ENCODE measurements at regions not wholly inside any gene's neighbourhood (a gene's known extent, or its start where the extent isn't known, plus 50 kb on each side); places are given as distances from the start of the nearest gene placed in this dataset.

GRCh38 chr15:87675271-87675670, 581.3 kb downstream of the NTRK3 start:
- Histone ChIP-seq H4K91ac (ENCODE audit: insufficient read depth, low read depth, low read length) (no peak overlapping the region), H3K9me3 (ENCODE audit: control insufficient read depth, insufficient read depth, low read length) (no peaks in the 10 kb centered on the region), H3K14ac (replicated peaks; ENCODE audit: low read depth, low read length) (no peak overlapping the region), H2BK20ac (ENCODE audit: low read depth, low read length) (no peak overlapping the region), H2BK120ac (ENCODE audit: low read depth, low read length) (no peak overlapping the region), H4K5ac (ENCODE audit: low read depth, low read length) (no peak overlapping the region), H2BK15ac (ENCODE audit: low read depth, low read length) (no peak overlapping the region), H3K9me1 (ENCODE audit: insufficient read depth, low read length) (no peaks in the 10 kb centered on the region), H3K4ac (ENCODE audit: low read depth, low read length) (no peak overlapping the region), H3K56ac (ENCODE audit: extremely low read depth, insufficient read depth, low read length) (no peak overlapping the region), H3K18ac (ENCODE audit: low read depth, low read length) (no peak overlapping the region), H2AK9ac (replicated peaks; ENCODE audit: low read depth, low read length, poor library complexity) (no peak overlapping the region), H2AFZ (replicated peaks; ENCODE audit: low read length, poor library complexity) (no peak overlapping the region), H3K9ac (ENCODE audit: low read depth, low read length) (no peak overlapping the region), H3K27me3 (ENCODE audit: control insufficient read depth, insufficient read depth, low read length) (no peaks in the 10 kb centered on the region), H3K4me1 (ENCODE audit: control insufficient read depth, insufficient read depth, low read length) (no peaks in the 10 kb centered on the region), H4K20me1 (ENCODE audit: insufficient read depth, low read length) (no peaks in the 10 kb centered on the region), H4K8ac (ENCODE audit: low read depth in 2 of 2, low read length in 2 of 2) (no peak overlapping the region), H3K23ac (ENCODE audit: low read depth, low read length) (no peak overlapping the region), H2BK5ac (ENCODE audit: low read depth, low read length, poor library complexity, severe bottlenecking) (no peak overlapping the region), H3K36me3 (ENCODE audit: control insufficient read depth, insufficient read depth, low read length) (no peaks in the 10 kb centered on the region), H2AK5ac (ENCODE audit: low read depth, low read length) (no peak overlapping the region), H3K79me1 (ENCODE audit: low read depth in 1 of 2, low read length in 2 of 2) (no peaks in the 10 kb centered on the region), H3K27ac (ENCODE audit: insufficient read depth, low read length) (no peak overlapping the region), H3K4me3 (ENCODE audit: insufficient read depth, low read depth, low read length) (no peak overlapping the region), H3K4me2 (ENCODE audit: low read depth, low read length) (no peak overlapping the region)
- no TSS peak for BruUV-seq (replicated peaks)
- no peak for ATAC-seq (ENCODE audit: low read depth)
- no peak for DNase-seq
- in situ Hi-C loops (cut with MboI; ENCODE audit: low sequenced_read_pairs) = loop anchor here (10.0 kb wide), 1 partner anchor 580 kb away; the partner anchor contains the start of gene NTRK3
- dilution Hi-C loops (cut with HindIII; ENCODE audit: low sequenced_read_pairs, unreplicated experiment) = no loop called here
- intact Hi-C loops (cut with micrococcal nuclease) = no loop called here
- no CpG with 5 or more reads among the region's 5 CpGs for WGBS, 2 experiments (ENCODE audit: extremely low coverage in 2 of 2, insufficient read length in 1 of 2)
- ChIA-PET POLR2A (ENCODE audit: unreplicated experiment) (no interaction called here), CTCF (no interaction called here)
- TF ChIP-seq, protein P1, sequence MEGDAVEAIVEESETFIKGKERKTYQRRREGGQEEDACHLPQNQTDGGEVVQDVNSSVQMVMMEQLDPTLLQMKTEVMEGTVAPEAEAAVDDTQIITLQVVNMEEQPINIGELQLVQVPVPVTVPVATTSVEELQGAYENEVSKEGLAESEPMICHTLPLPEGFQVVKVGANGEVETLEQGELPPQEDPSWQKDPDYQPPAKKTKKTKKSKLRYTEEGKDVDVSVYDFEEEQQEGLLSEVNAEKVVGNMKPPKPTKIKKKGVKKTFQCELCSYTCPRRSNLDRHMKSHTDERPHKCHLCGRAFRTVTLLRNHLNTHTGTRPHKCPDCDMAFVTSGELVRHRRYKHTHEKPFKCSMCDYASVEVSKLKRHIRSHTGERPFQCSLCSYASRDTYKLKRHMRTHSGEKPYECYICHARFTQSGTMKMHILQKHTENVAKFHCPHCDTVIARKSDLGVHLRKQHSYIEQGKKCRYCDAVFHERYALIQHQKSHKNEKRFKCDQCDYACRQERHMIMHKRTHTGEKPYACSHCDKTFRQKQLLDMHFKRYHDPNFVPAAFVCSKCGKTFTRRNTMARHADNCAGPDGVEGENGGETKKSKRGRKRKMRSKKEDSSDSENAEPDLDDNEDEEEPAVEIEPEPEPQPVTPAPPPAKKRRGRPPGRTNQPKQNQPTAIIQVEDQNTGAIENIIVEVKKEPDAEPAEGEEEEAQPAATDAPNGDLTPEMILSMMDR (conservative IDR thresholded peaks at IDR 0.05; ENCODE audit: low read depth, low read length) = no peak
- no peak for TF ChIP-seq RAD21 (IDR thresholded peaks at IDR 0.05; ENCODE audit: low read length)
